GM23338 (cell line): ENCODE measurements at regions not wholly inside any gene's neighbourhood (a gene's known extent, or its start where the extent isn't known, plus 50 kb on each side); places are given as distances from the start of the nearest gene placed in this dataset.

Source experiments
- ATAC-seq: fragments of 200-7000 bp; cut with Tn5 transposase; 3 replicates; pipeline ENCODE4 v1.9.1; 2020
- DNase-seq: peaks from one replicate; pipeline ENCODE4 v3.0.0-alpha.2; 2015; ENCODE audit warnings: low spot score
- H2AFZ ChIP-seq: fragments of 200-600 bp; sonication (generic); 2 replicates; pipeline ENCODE4 v1.8.0; 2016; ENCODE audit warnings: antibody characterized with exemption, mild to moderate bottlenecking, moderate library complexity
- H3F3A ChIP-seq: fragments of 200-600 bp; sonication (generic); replicated peaks from 2 replicates; pipeline ENCODE4 v1.8.0; 2017; ENCODE audit warnings: antibody characterized with exemption, mixed run types, low read depth
- H3K27ac ChIP-seq: fragments of 200-600 bp; sonication (generic); 2 replicates; pipeline ENCODE4 v1.6.1; 2016; ENCODE audit warnings: low read depth
- H3K27me3 ChIP-seq: fragments of 200-600 bp; sonication (generic); 2 replicates; pipeline ENCODE4 v1.8.0; 2016; ENCODE audit warnings: mild to moderate bottlenecking, mixed run types, moderate library complexity; ENCODE audit not compliant: insufficient read depth
- H3K36me3 ChIP-seq: fragments of 200-600 bp; sonication (generic); 2 replicates; pipeline ENCODE4 v1.8.0; 2016; ENCODE audit warnings: mild to moderate bottlenecking; ENCODE audit not compliant: insufficient read depth
- H3K4me1 ChIP-seq: fragments of 200-600 bp; sonication (generic); 2 replicates; pipeline ENCODE4 v1.8.0; 2016; ENCODE audit warnings: mild to moderate bottlenecking, moderate library complexity; ENCODE audit not compliant: insufficient read depth
- H3K4me2 ChIP-seq: fragments of 200-600 bp; sonication (generic); 2 replicates; pipeline ENCODE4 v1.7.1; 2017; ENCODE audit warnings: mixed run types
- H3K4me3 ChIP-seq: fragments of 200-600 bp; sonication (generic); 2 replicates; pipeline ENCODE4 v1.6.1; 2016; ENCODE audit warnings: mixed run types
- H3K79me2 ChIP-seq: fragments of 200-600 bp; sonication (generic); replicated peaks from 2 replicates; pipeline ENCODE4 v1.8.0; 2017; ENCODE audit warnings: mild to moderate bottlenecking; ENCODE audit not compliant: insufficient read depth
- H3K9me2 ChIP-seq: fragments of 200-600 bp; sonication (generic); 2 replicates; pipeline ENCODE4 v1.8.0; 2017; ENCODE audit not compliant: insufficient read depth
- H4K20me1 ChIP-seq: fragments of 200-600 bp; sonication (generic); replicated peaks from 2 replicates; pipeline ENCODE4 v1.8.0; 2017; ENCODE audit warnings: mild to moderate bottlenecking; ENCODE audit not compliant: insufficient read depth
- H3K27ac Mint-ChIP-seq: 2 replicates; pipeline ENCODE4 v1.8.0; 2020; ENCODE audit warnings: inconsistent platforms, mild to moderate bottlenecking, moderate library complexity, mixed read lengths
- H3K27me3 Mint-ChIP-seq: 3 replicates; pipeline ENCODE4 v1.8.0; 2022; ENCODE audit warnings: low read depth, mild to moderate bottlenecking, moderate library complexity, mixed read lengths, inconsistent platforms; ENCODE audit not compliant: insufficient read depth, poor library complexity
- H3K36me3 Mint-ChIP-seq: 3 replicates; pipeline ENCODE4 v1.8.0; 2021; ENCODE audit warnings: low read depth, mild to moderate bottlenecking, inconsistent platforms, moderate library complexity, mixed read lengths
- H3K4me1 Mint-ChIP-seq: 3 replicates; pipeline ENCODE4 v1.8.0; 2020; ENCODE audit warnings: mild to moderate bottlenecking, inconsistent platforms, mixed read lengths
- H3K4me3 Mint-ChIP-seq: 3 replicates; pipeline ENCODE4 v1.8.0; 2021; ENCODE audit warnings: moderate library complexity, mild to moderate bottlenecking, inconsistent platforms, mixed read lengths
- H3K9me3 Mint-ChIP-seq: 3 replicates; pipeline ENCODE4 v1.8.0; 2020; ENCODE audit warnings: moderate library complexity, mild to moderate bottlenecking, inconsistent platforms, mixed read lengths
- CREB1 ChIP-seq: fragments of 250-450 bp; sonication (Bioruptor Pico); IDR thresholded peaks from 2 replicates; pipeline ENCODE4 v1.5.0; 2020; ENCODE audit warnings: low read depth, mild to moderate bottlenecking, moderate library complexity
- CTCF ChIP-seq, 2 experiments: fragments of 200-600 bp in 1 of 2; sonication (generic) in 1 of 2; conservative IDR thresholded peaks; 2 replicates each; pipeline versions ENCODE4 v1.5.1 to v1.6.1; 2016 to 2017; ENCODE audit warnings: antibody characterized with exemption in 2 of 2, low read depth in 2 of 2, mild to moderate bottlenecking in 2 of 2, moderate library complexity in 1 of 2
- ETS1 ChIP-seq: IDR thresholded peaks from 2 replicates; pipeline ENCODE4 v1.6.1; 2016; ENCODE audit warnings: antibody characterized with exemption
- EZH2 ChIP-seq: fragments of 200-600 bp; sonication (generic); IDR thresholded peaks from one replicate; pipeline ENCODE4 v1.8.0; 2017; ENCODE audit warnings: antibody characterized with exemption, mild to moderate bottlenecking, low read depth; ENCODE audit not compliant: unreplicated experiment
- EZH2phosphoT487 ChIP-seq: fragments of 200-600 bp; sonication (generic); IDR thresholded peaks from one replicate; pipeline ENCODE4 v1.8.1; 2018; ENCODE audit warnings: antibody characterized with exemption; ENCODE audit not compliant: unreplicated experiment
- JUNB ChIP-seq: IDR thresholded peaks from one replicate; pipeline ENCODE4 v1.6.1; 2016; ENCODE audit warnings: antibody characterized with exemption; ENCODE audit not compliant: unreplicated experiment
- NANOG ChIP-seq: IDR thresholded peaks from 2 replicates; pipeline ENCODE4 v1.6.1; 2016; ENCODE audit warnings: antibody characterized with exemption, borderline replicate concordance
- POLR2AphosphoS5 ChIP-seq: IDR thresholded peaks from 2 replicates; pipeline ENCODE4 v1.6.1; 2016; ENCODE audit warnings: antibody characterized with exemption, low read depth
- REST ChIP-seq: IDR thresholded peaks from one replicate; pipeline ENCODE4 v1.6.1; 2018; ENCODE audit warnings: antibody characterized with exemption; ENCODE audit not compliant: unreplicated experiment
- STAT1 ChIP-seq: IDR thresholded peaks from one replicate; pipeline ENCODE4 v1.6.1; 2016; ENCODE audit warnings: antibody characterized with exemption; ENCODE audit not compliant: unreplicated experiment
- ZNF114 ChIP-seq: fragments of 250-450 bp; sonication (Bioruptor Pico); IDR thresholded peaks from 2 replicates; pipeline ENCODE4 v1.5.0; 2020; ENCODE audit warnings: mild to moderate bottlenecking, moderate library complexity
- ZNF331 ChIP-seq: fragments of 250-450 bp; sonication (Bioruptor Pico); IDR thresholded peaks from 2 replicates; pipeline ENCODE4 v1.5.0; 2020; ENCODE audit warnings: low read depth, mild to moderate bottlenecking, moderate library complexity

- H3K27ac Mint-ChIP-seq: no peak overlapping the region
- ATAC-seq: no peak
- no peaks in the 10 kb centered on the region for H3K36me3 ChIP-seq
These were observed 342.2 kb upstream of the SFSWAP start for GRCh38 chr12:131368668-131369071.

GRCh38 chr12:131369094-131369845 is 341.6 kb upstream of the SFSWAP start:
- Histone ChIP-seq H3K27me3 (no peaks in the 10 kb centered on the region), H3K27ac (no peak overlapping the region), H3K4me1 (no peaks in the 10 kb centered on the region), H3K79me2 (no peaks in the 10 kb centered on the region), H2AFZ (no peak overlapping the region), H3F3A (no peaks in the 10 kb centered on the region), H3K9me2 (no peaks in the 10 kb centered on the region), H4K20me1 (no peaks in the 10 kb centered on the region), H3K4me2 (no peak overlapping the region), H3K36me3 (no peaks in the 10 kb centered on the region), H3K4me3 (no peak overlapping the region)
- H3K27ac Mint-ChIP-seq: no peak overlapping the region
- DNase-seq (no peak), ATAC-seq (no peak)
- H3K4me1 Mint-ChIP-seq: peaks cover 3% of the 10 kb centered on the region; the same call in 1 of the 3 replicates
- H3K27me3 Mint-ChIP-seq: peaks cover 8% of the 10 kb centered on the region
- H3K9me3 Mint-ChIP-seq: peaks cover 2% of the 10 kb centered on the region; the same call in 2 of the 3 replicates
- H3K36me3 Mint-ChIP-seq: no peaks in the 10 kb centered on the region
- H3K4me3 Mint-ChIP-seq: no peak overlapping the region
- TF ChIP-seq ZNF114 (CRISPR knock-in tag): no peak
- no peak for TF ChIP-seq POLR2AphosphoS5
- TF ChIP-seq EZH2: no peak
- no peak for TF ChIP-seq ZNF331 (CRISPR knock-in tag)
- no peak for TF ChIP-seq CTCF (conservative IDR thresholded peaks at IDR 0.05; ENCODE audit: low read depth in 2 of 2)
- no peak for TF ChIP-seq ETS1
- no peak for TF ChIP-seq EZH2phosphoT487
- no peak for TF ChIP-seq REST
- TF ChIP-seq JUNB: no peak
- TF ChIP-seq NANOG: no peak
- TF ChIP-seq CREB1 (CRISPR knock-in tag): no peak
- TF ChIP-seq STAT1: no peak

More at GRCh38 chr12:131368668-131369071, 342.2 kb upstream of the SFSWAP start:
- peaks cover 3% of the 10 kb centered on the region; the same call in 1 of the 3 replicates for H3K4me1 Mint-ChIP-seq
- H2AFZ ChIP-seq: no peak overlapping the region
- no peaks in the 10 kb centered on the region for H3K27me3 ChIP-seq
- no peaks in the 10 kb centered on the region for H3F3A ChIP-seq
- DNase-seq: no peak
- H3K9me3 Mint-ChIP-seq: peaks cover 2% of the 10 kb centered on the region; the same call in 2 of the 3 replicates
- no peaks in the 10 kb centered on the region for H3K79me2 ChIP-seq
- H3K36me3 Mint-ChIP-seq: no peaks in the 10 kb centered on the region
- H3K27me3 Mint-ChIP-seq: peaks cover 8% of the 10 kb centered on the region
- no peak overlapping the region for H3K27ac ChIP-seq
- H3K4me3 Mint-ChIP-seq: no peak overlapping the region
- no peaks in the 10 kb centered on the region for H4K20me1 ChIP-seq
- no peak for TF ChIP-seq POLR2AphosphoS5
- TF ChIP-seq NANOG: no peak
- no peak for TF ChIP-seq EZH2
- no peaks in the 10 kb centered on the region for H3K9me2 ChIP-seq
- no peak overlapping the region for H3K4me2 ChIP-seq
- no peaks in the 10 kb centered on the region for H3K4me1 ChIP-seq
- no peak overlapping the region for H3K4me3 ChIP-seq
